GM12872 (cell line): ENCODE measurements at regions not wholly inside any gene's neighbourhood (a gene's known extent, or its start where the extent isn't known, plus 50 kb on each side); places are given as distances from the start of the nearest gene placed in this dataset.

Experiments used
- CTCF ChIP-seq: IDR thresholded peaks from 3 replicates; pipeline ENCODE4 v1.5.1; 2011; ENCODE audit warnings: low read depth, mild to moderate bottlenecking, low read length, moderate library complexity; ENCODE audit not compliant: insufficient read depth

DNA sequence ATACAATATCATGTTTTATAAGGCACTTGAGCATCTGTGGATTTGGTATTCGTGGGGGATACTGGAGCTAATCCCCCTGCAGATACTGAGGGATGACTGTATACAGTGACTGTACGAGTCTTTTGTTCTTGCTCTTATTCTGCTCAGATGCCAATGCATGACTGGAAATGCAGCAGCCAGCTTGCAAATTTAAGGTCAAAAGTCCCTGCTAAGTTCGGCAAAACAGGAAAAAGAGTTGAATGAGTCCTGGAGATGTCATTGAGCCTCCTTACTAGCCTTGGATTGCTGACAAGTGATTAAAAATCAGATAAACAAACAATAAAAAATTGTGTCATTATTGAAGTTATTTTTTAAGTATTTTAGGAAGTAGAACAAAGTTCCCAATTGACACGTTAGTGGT is 599.3 kb upstream of the IMPG1 start:
- no peak for TF ChIP-seq CTCF

- no peak for TF ChIP-seq CTCF
Measured at GRCh38 chr6:76644231-76644630, 571.8 kb upstream of the IMPG1 start.

- no peak for TF ChIP-seq CTCF
Measured at GRCh38 chr6:76639941-76640340, 567.5 kb upstream of the IMPG1 start.

GRCh38 chr6:76634695-76635094 is 562.2 kb upstream of the IMPG1 start:
- TF ChIP-seq CTCF, result no peak

GRCh38 chr6:76633259-76633658 is 560.8 kb upstream of the IMPG1 start:
- TF ChIP-seq CTCF, result 0 out of 3 replicates have a peak, but pooled peaks have one; percentile 7

DNA sequence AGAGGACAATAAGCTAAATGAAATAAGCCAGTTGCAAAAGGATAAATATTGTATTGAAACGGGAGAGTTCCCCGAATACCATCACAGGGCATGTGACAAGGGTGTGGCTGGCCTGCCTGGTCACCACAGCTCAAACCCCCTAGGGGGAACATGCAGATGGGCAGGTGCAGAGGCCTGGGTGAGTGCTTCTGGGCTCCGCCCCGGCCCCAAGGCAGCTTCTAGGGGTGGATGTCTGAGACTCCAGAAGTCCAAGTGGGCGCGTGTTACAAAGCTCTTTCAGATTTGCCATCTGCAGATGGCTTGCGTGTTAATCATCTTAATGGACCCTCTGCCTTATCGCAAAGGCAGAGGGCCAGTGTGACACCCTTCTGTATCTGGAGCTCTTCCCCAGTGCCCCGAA is 559.2 kb upstream of the IMPG1 start:
- no peak for TF ChIP-seq CTCF

- TF ChIP-seq CTCF, result no peak
Measured at GRCh38 chr6:76615395-76615794, 542.9 kb upstream of the IMPG1 start.

DNA sequence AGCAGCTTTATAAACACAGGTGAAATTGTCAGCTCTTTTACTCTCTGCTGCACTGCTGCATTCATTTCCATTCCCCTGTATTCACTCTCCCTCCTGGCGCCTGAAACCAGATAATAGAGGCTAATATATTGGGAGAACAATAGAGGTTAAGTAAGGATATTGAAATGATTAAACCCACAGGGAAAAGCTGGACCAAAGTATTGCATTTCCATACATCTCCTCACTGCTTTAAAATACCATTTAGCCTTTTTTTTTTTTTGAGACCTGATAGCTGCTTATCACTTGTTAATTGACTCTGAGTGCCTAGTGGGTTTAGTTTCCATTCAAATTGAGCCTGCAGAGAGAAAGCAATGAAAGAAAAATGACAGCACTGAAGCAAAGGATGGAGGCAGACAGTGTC is 540.5 kb upstream of the IMPG1 start:
- no peak for TF ChIP-seq CTCF
